ENCODE measurements at regions not wholly inside any gene's neighbourhood (a gene's known extent, or its start where the extent isn't known, plus 50 kb on each side); places are given as distances from the start of the nearest gene placed in this dataset.
"Not testable (repeated sequence)": the region's sequence is repeated elsewhere in the genome, so short reads cannot be mapped to it uniquely, and the experiment has no call there.

GRCh38 chr13:93029536-93029935 is 197.1 kb upstream of the GPC6 start:
- no peaks in the 10 kb centered on the region for H3K4me1 Mint-ChIP-seq (ENCODE audit: low read depth)
- intact Hi-C loops (cut with micrococcal nuclease): no loop called here
- H3K27me3 Mint-ChIP-seq (ENCODE audit: low read depth): no peaks in the 10 kb centered on the region
- CTCF ChIA-PET: no interaction called here
- H3K36me3 Mint-ChIP-seq (ENCODE audit: low read depth): no peaks in the 10 kb centered on the region
- DNase-seq: no peak
- H3K27ac Mint-ChIP-seq: no peak overlapping the region
- H3K4me3 Mint-ChIP-seq: no peak overlapping the region
- H3K9me3 Mint-ChIP-seq: peaks cover 4% of the 10 kb centered on the region

GRCh38 chr13:93036380-93036779 is 190.2 kb upstream of the GPC6 start:
- intact Hi-C loops (cut with micrococcal nuclease): no loop called here

DNA sequence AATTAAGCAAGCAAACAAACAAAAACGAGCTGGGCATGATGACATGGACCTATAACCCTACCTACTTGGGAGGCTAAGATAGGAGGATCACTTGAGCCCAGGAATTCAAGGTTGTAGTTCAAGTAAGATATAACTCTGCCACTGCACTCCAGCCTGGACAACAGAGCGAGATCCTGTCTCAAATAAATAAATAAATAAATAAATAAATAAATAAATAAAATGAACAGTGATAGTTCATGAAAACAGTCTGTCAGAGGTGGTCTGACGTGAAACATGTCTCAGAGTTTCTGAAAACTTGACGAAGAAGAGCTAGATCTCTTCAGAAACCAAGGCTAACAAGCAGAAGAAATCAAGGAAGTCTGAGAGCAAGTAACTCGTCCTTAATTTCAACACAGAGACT is 188.8 kb upstream of the GPC6 start:
- no peaks in the 10 kb centered on the region for H3K36me3 Mint-ChIP-seq (ENCODE audit: low read depth)
- H3K27ac Mint-ChIP-seq: no peak overlapping the region
- intact Hi-C loops (cut with micrococcal nuclease): no loop called here
- no peak for DNase-seq
- H3K4me1 Mint-ChIP-seq (ENCODE audit: low read depth): no peaks in the 10 kb centered on the region
- H3K4me3 Mint-ChIP-seq: no peak overlapping the region
- no peaks in the 10 kb centered on the region for H3K27me3 Mint-ChIP-seq (ENCODE audit: low read depth)
- CTCF ChIA-PET: no interaction called here
- H3K9me3 Mint-ChIP-seq: no peaks in the 10 kb centered on the region

More at GRCh38 chr13:93036380-93036779, 190.2 kb upstream of the GPC6 start:
- H3K27ac Mint-ChIP-seq: no peak overlapping the region
- no peak overlapping the region for H3K4me3 Mint-ChIP-seq
- H3K27me3 Mint-ChIP-seq (ENCODE audit: low read depth): no peaks in the 10 kb centered on the region
- CTCF ChIA-PET: no interaction called here
- H3K9me3 Mint-ChIP-seq: peaks cover 3% of the 10 kb centered on the region
- DNase-seq: no peak
- no peaks in the 10 kb centered on the region for H3K4me1 Mint-ChIP-seq (ENCODE audit: low read depth)
- H3K36me3 Mint-ChIP-seq (ENCODE audit: low read depth): no peaks in the 10 kb centered on the region

DNA sequence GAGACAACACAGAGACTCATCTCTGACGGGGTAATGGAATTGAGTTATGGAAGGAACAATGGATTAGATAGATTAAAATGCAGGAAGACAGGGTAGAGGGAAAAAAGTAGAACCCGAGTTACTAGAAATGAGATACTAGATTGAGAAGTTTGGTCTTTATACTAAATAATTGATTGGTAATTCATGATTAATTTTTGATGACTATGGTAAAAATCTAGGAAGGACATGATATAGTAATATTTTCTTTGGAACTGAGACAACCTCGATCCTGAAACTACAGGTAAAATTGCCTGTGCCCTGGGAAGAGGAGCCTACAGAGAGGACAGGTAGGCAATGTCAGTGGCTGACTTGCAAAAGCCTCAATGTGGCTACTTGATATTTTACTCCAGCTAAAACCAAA is 188.4 kb upstream of the GPC6 start:
- intact Hi-C loops (cut with micrococcal nuclease): no loop called here
- no peaks in the 10 kb centered on the region for H3K4me1 Mint-ChIP-seq (ENCODE audit: low read depth)
- H3K4me3 Mint-ChIP-seq: no peak overlapping the region
- DNase-seq: no peak
- no peak overlapping the region for H3K27ac Mint-ChIP-seq
- H3K9me3 Mint-ChIP-seq: no peaks in the 10 kb centered on the region
- H3K27me3 Mint-ChIP-seq (ENCODE audit: low read depth): no peaks in the 10 kb centered on the region
- H3K36me3 Mint-ChIP-seq (ENCODE audit: low read depth): no peaks in the 10 kb centered on the region
- CTCF ChIA-PET: no interaction called here

DNA sequence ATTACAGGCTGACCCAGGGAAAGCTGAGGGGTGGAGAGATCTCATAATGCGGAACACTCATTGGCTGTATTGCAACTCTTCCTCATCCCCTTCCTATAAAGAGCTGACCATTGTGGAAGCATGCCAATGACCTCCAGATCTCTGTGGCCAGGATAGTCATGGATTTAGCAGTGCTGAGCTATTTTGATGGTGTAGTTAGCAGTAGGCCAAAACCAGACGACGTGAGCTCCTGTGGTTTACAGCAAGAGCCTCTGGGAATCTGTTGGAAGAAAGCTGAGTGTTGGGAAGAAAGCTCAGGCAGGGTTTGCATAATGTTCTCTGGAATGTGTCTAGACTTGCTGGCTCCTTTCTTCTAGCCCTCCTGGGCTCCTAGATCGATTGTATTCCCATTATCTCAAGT is 187.5 kb upstream of the GPC6 start:
- no peak for DNase-seq
- H3K27me3 Mint-ChIP-seq (ENCODE audit: low read depth): no peaks in the 10 kb centered on the region
- no peaks in the 10 kb centered on the region for H3K9me3 Mint-ChIP-seq
- H3K4me1 Mint-ChIP-seq (ENCODE audit: low read depth): no peaks in the 10 kb centered on the region
- no peaks in the 10 kb centered on the region for H3K36me3 Mint-ChIP-seq (ENCODE audit: low read depth)
- no peak overlapping the region for H3K27ac Mint-ChIP-seq
- intact Hi-C loops (cut with micrococcal nuclease): no loop called here
- CTCF ChIA-PET: no interaction called here
- no peak overlapping the region for H3K4me3 Mint-ChIP-seq

DNA sequence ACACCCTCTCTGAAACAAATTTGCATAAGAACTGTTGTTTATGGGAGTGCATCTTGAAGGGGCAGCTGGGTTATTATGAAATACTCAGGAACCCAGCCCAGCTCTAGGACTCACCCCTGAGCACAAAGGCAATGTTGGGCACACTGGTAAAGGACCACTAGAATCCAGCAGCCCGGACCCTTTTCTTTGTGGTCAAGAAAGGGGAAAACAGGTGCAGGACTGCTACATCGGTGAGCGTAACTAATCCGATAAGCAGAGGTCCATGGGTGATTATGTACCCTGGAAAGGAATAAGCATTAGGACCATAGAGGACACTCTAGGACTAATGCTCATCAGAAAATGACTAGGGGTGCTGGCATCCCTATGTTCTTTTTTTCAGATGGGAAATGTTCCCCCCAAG is 185.0 kb upstream of the GPC6 start:
- DNase-seq; H3K36me3 Mint-ChIP-seq (ENCODE audit: low read depth); H3K27me3 Mint-ChIP-seq (ENCODE audit: low read depth); H3K9me3 Mint-ChIP-seq; H3K4me1 Mint-ChIP-seq (ENCODE audit: low read depth); CTCF ChIA-PET; H3K4me3 Mint-ChIP-seq; intact Hi-C loops (cut with micrococcal nuclease); H3K27ac Mint-ChIP-seq: not testable (repeated sequence)

- Mint-ChIP-seq H3K4me1 (ENCODE audit: low read depth) (no peaks in the 10 kb centered on the region), H3K27me3 (ENCODE audit: low read depth) (no peaks in the 10 kb centered on the region), H3K36me3 (ENCODE audit: low read depth) (no peaks in the 10 kb centered on the region), H3K9me3 (peaks cover 2% of the 10 kb centered on the region), H3K27ac (no peak overlapping the region), H3K4me3 (no peak overlapping the region)
- DNase-seq: no peak
- intact Hi-C loops (cut with micrococcal nuclease): no loop called here
- CTCF ChIA-PET: no interaction called here
Measured at GRCh38 chr13:93045836-93046235, 180.8 kb upstream of the GPC6 start.

DNA sequence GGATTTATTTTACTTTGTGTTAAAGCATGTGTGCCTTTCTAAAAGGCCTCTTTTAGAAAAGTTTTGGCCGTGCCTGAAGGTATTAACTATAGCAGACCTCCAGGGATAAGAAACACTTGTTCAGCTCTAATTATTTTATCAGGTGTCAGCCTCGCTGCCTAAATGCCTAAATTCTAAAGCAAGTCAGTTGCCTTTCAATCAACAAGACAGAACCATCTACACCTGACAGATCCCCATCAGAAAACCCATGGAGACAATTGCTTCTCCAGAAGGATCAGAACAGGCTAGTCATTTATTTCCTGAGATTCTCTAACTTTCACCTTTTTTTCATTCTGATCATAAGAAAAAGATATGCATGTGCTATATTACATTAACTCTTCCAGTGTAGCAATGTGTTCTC is 171.4 kb upstream of the GPC6 start:
- Mint-ChIP-seq H3K36me3 (ENCODE audit: low read depth) (no peaks in the 10 kb centered on the region), H3K9me3 (no peaks in the 10 kb centered on the region), H3K27ac (no peak overlapping the region), H3K27me3 (ENCODE audit: low read depth) (no peaks in the 10 kb centered on the region), H3K4me3 (no peak overlapping the region), H3K4me1 (ENCODE audit: low read depth) (no peaks in the 10 kb centered on the region)
- no peak for DNase-seq
- intact Hi-C loops (cut with micrococcal nuclease): no loop called here
- CTCF ChIA-PET: no interaction called here

DNA sequence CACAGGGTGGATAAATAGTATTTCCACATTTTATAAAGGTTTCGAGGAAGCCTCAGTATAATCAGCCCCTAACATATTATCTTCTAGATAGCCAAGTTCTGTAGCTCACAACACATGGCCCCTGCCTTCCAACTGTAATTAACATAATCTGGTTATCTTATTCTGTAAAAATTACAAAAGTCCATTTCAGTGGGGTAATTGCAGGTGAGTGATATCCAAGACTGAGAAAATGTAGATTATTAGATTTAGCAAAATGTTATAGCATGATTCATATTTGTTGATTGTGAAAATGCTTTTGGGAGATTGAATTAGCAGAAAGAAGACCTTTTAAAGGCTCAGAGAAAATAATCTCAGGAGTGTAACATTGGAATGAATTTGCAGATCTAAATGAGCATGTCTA is 168.3 kb upstream of the GPC6 start:
- H3K4me1 Mint-ChIP-seq (ENCODE audit: low read depth): no peaks in the 10 kb centered on the region
- H3K27ac Mint-ChIP-seq: no peak overlapping the region
- CTCF ChIA-PET: no interaction called here

GRCh38 chr13:93060144-93060543 is 166.5 kb upstream of the GPC6 start:
- H3K27ac Mint-ChIP-seq: no peak overlapping the region
- no peaks in the 10 kb centered on the region for H3K27me3 Mint-ChIP-seq (ENCODE audit: low read depth)
- H3K36me3 Mint-ChIP-seq (ENCODE audit: low read depth): no peaks in the 10 kb centered on the region
- intact Hi-C loops (cut with micrococcal nuclease): no loop called here
- DNase-seq: no peak
- no peak overlapping the region for H3K4me3 Mint-ChIP-seq
- peaks cover 3% of the 10 kb centered on the region for H3K9me3 Mint-ChIP-seq
- CTCF ChIA-PET: no interaction called here
- no peaks in the 10 kb centered on the region for H3K4me1 Mint-ChIP-seq (ENCODE audit: low read depth)

More for the DNA sequence above, 168.3 kb upstream of the GPC6 start:
- H3K36me3 Mint-ChIP-seq (ENCODE audit: low read depth): no peaks in the 10 kb centered on the region
- intact Hi-C loops (cut with micrococcal nuclease): no loop called here
- H3K9me3 Mint-ChIP-seq: no peaks in the 10 kb centered on the region
- DNase-seq: no peak
- no peak overlapping the region for H3K4me3 Mint-ChIP-seq
- H3K27me3 Mint-ChIP-seq (ENCODE audit: low read depth): no peaks in the 10 kb centered on the region

- CTCF ChIA-PET: no interaction called here
- Mint-ChIP-seq H3K9me3 (peaks cover 3% of the 10 kb centered on the region), H3K36me3 (ENCODE audit: low read depth) (no peaks in the 10 kb centered on the region), H3K4me1 (ENCODE audit: low read depth) (no peaks in the 10 kb centered on the region), H3K27ac (no peak overlapping the region), H3K4me3 (no peak overlapping the region), H3K27me3 (ENCODE audit: low read depth) (no peaks in the 10 kb centered on the region)
- DNase-seq: no peak
- intact Hi-C loops (cut with micrococcal nuclease): no loop called here
Measured at GRCh38 chr13:93066187-93066586, 160.4 kb upstream of the GPC6 start.

- no peak for DNase-seq
- intact Hi-C loops (cut with micrococcal nuclease): no loop called here
- CTCF ChIA-PET: interaction anchor here (0.6 kb wide), 1 partner anchor 61 kb away, joined by 3 read pairs; no protein-coding TSS in a partner anchor
- no peaks in the 10 kb centered on the region for H3K27me3 Mint-ChIP-seq (ENCODE audit: low read depth)
- no peaks in the 10 kb centered on the region for H3K36me3 Mint-ChIP-seq (ENCODE audit: low read depth)
- no peak overlapping the region for H3K4me3 Mint-ChIP-seq
- no peaks in the 10 kb centered on the region for H3K9me3 Mint-ChIP-seq
- H3K27ac Mint-ChIP-seq: no peak overlapping the region
- H3K4me1 Mint-ChIP-seq (ENCODE audit: low read depth): no peaks in the 10 kb centered on the region
Measured at GRCh38 chr13:93079294-93079693, 147.3 kb upstream of the GPC6 start.

DNA sequence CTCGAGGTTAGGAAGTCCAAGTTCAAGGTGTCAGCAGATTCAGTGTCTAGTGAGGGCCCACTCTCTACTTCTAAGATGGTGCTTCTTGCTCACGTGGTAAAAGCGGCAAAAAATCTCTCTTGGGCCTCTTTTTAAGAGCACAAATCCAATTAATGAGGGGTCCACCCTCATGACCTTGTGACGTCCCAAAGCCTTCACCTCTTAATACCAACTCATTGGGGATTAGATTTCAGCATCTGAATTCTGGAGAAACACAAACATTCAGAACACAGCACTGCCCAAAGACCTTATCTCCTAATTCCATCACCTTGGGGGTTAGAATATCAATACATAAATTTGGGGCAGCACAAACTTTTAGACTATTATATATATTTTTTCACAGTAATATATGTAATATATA is 146.4 kb upstream of the GPC6 start:
- Mint-ChIP-seq H3K27me3 (ENCODE audit: low read depth) (no peaks in the 10 kb centered on the region), H3K9me3 (no peaks in the 10 kb centered on the region), H3K4me3 (no peak overlapping the region), H3K27ac (no peak overlapping the region), H3K4me1 (ENCODE audit: low read depth) (no peaks in the 10 kb centered on the region), H3K36me3 (ENCODE audit: low read depth) (no peaks in the 10 kb centered on the region)
- DNase-seq: no peak
- CTCF ChIA-PET: no interaction called here
- intact Hi-C loops (cut with micrococcal nuclease): no loop called here

DNA sequence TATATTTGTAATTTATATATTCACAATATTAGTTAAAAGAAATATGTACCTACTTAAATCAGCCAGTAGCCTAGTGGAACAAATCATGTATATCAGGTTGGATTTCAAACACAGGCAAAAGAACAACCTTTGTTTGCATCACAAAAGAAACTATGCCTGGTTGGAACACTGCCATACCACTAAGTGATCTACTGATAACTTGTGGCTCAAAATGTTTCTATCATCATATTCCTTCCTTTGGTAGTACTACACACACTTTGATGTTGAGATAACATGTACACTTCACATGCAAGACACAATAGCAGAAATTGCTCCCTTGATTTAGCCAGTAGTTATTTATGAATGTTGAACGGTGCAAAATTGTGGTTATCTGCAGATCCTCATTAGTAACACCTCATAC is 146.0 kb upstream of the GPC6 start:
- Mint-ChIP-seq H3K4me1 (ENCODE audit: low read depth) (no peaks in the 10 kb centered on the region), H3K27ac (no peak overlapping the region), H3K27me3 (ENCODE audit: low read depth) (peaks cover 3% of the 10 kb centered on the region), H3K9me3 (no peaks in the 10 kb centered on the region), H3K36me3 (ENCODE audit: low read depth) (no peaks in the 10 kb centered on the region), H3K4me3 (no peak overlapping the region)
- no peak for DNase-seq
- CTCF ChIA-PET: no interaction called here
- intact Hi-C loops (cut with micrococcal nuclease): no loop called here

Data from activated naive CD4-positive, alpha-beta T cell treated with anti-CD3 and anti-CD28 coated beads for 36 hours (primary cell).